ENCODE measurements at regions not wholly inside any gene's neighbourhood (a gene's known extent, or its start where the extent isn't known, plus 50 kb on each side); places are given as distances from the start of the nearest gene placed in this dataset.
"Not testable (repeated sequence)": the region's sequence is repeated elsewhere in the genome, so short reads cannot be mapped to it uniquely, and the experiment has no call there.

- DNase-seq (ENCODE audit: low read depth in 2 of 2), result no peak
Observed at GRCh38 chr5:67985686-67986387, 229.7 kb upstream of the PIK3R1 start.

DNA sequence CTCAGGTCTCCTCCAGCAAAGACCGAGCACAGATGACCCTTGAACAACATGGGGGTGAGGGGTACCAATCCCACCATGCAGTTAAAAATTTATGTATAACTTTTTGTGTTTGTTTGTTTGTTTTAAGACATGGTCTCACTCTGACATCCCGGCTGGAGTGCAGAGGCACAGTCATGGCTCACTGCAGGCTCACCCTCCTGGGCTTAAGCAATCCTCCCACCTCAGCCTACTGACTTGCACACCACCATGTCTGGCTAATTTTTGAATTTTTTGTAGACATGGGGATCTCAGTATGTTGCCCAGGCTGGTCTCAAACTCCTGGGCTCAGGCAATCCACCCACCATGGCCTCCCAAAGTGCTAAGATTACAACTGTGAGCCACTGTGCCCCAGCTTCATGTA, 231.0 kb upstream of the PIK3R1 start:
- DNase-seq (ENCODE audit: low read depth in 2 of 2), result no peak

DNA sequence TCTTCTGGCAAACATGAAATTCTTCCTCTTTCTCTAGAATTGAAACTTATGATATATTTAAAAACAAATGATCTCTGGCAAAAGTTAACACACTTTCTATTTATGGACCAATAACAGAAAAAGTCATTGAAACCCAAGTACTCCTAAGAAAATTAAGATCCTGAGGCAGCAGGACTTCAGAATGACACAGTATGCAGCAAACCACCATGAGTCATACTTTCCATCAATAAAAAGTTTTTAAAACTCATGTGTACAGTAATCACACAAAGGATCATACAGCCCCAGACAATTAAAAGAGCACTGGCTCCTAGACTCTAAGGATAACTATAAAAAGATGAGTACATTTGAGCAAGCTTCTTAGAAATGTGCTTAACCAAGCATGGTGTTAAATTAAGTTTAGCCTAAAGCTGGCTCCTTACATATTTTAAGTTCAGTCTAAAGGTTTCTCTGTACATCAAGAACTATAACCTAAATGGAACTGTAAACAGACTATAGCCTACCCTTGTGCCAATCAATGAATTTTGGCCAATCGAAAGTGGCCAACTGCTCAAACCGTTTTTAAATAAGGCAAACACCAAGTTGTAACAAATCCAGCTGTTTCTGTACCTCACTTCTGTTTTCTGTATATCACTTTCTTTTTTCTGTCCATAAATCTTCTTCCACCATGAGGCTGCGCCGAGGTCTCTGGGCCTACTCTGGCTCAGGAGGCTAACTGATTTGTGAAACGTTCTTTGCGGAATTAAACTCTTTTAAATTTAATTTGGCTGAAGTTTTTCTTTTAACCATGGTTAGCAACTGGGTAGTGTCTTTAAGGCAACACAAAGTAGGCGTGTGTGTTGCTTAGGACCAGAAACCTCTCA, 232.1 kb upstream of the PIK3R1 start:
- no peak for DNase-seq (ENCODE audit: low read depth in 2 of 2)

DNA sequence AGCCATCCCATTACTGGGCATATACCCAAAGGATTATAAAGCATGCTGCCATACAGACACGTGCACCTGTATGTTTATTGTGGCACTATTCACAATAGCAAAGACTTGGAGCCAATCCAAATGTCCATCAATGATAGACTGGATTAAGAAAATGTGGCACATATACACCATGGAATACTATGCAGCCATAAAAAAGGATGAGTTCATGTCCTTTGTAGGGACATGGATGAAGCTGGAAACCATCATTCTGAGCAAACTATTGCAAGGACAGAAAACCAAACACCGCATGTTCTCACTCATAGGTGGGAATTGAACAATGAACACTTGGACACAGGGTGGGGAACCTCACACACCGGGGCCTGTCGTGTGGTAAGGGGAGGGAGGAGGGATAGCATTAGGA, 233.4 kb upstream of the PIK3R1 start:
- not testable (repeated sequence) for DNase-seq (ENCODE audit: low read depth in 2 of 2)

DNA sequence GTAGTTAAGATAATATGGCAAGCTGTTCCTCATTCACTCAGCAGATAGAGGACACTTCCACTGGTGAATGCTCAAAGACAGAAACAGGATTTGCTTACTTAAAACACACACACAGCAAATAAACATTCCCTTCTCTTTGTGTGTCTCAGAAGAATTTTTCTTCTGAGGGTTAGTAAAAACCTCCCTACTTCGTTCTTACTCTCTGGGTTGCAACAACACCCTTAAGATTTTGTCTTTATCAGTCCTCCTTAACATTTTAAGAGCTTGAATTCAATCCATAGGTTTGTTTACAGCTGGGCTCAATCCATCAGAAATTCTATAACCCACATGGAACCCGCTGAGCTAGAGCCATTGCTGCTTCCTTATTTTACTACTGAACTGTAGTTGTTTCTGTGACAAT, 237.4 kb upstream of the PIK3R1 start:
- no peak for DNase-seq (ENCODE audit: low read depth in 2 of 2)

- no peak for DNase-seq (ENCODE audit: low read depth in 2 of 2)
Observed at GRCh38 chr5:67976891-67977601, 238.5 kb upstream of the PIK3R1 start.

GRCh38 chr5:67976181-67976580, 239.4 kb upstream of the PIK3R1 start:
- no peak for DNase-seq (ENCODE audit: low read depth in 2 of 2)

- DNase-seq (ENCODE audit: low read depth in 2 of 2), result no peak
Observed at GRCh38 chr5:67974471-67974870, 241.1 kb upstream of the PIK3R1 start.

DNA sequence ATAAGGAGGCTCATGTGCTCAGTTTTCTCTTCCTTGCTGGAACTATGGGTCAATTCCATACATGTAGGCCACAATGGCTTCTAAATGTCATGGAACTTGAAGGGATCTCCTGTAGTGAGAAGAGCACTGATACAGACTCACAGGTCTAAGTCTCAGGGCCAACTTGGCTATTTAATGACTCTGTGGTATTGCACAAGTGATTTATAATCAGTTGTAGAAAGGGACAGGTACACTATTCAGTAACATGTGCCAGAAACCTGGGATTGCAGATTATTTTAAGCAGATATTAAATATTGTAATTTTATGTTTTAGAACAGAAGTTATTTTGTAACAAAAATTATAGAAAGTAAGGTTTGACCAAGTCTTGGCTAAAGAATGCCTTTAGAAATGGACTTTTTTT, 241.5 kb upstream of the PIK3R1 start:
- no peak for DNase-seq (ENCODE audit: low read depth in 2 of 2)

DNA sequence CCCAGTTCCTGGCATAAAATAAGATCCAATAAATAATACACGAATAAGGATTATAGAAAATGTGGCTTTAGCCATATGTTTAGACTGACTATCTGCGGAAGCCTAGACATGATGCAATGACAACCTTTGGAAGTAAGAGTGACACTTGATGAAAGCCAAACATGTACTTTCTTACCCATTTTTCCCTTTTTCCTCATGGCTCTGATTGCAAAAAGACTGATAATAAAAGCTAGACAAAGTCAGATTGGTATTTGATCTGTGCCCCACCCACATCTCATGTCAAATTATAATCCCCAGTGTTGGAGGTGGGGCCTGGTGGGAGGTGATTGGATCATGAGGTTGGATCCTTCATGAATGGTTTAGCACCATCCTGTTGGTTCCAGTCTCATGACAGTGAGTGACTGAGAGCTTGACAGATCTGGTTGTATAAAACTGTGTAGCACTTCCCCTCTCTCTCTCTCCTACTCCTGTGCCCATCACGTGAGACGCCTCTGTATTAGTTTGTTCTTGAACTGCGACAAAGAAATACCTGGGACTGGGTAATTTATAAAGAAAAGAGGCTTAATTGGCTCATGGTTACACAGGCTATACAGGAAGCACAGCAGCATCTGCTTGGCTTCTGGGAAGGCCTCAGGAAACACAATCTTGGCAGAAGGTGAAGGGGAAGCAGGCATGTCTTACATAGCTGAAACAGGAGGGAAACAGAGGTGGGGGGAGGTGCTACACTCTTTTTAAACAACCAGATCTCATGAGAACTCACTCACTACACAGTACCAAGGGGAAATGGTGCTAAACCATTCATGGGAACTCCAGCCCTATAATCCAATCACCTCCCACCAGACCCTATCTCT, 243.4 kb upstream of the PIK3R1 start:
- no peak for DNase-seq (ENCODE audit: low read depth in 2 of 2)

GRCh38 chr5:67971223-67971830, 244.2 kb upstream of the PIK3R1 start:
- no peak for DNase-seq (ENCODE audit: low read depth in 2 of 2)

DNA sequence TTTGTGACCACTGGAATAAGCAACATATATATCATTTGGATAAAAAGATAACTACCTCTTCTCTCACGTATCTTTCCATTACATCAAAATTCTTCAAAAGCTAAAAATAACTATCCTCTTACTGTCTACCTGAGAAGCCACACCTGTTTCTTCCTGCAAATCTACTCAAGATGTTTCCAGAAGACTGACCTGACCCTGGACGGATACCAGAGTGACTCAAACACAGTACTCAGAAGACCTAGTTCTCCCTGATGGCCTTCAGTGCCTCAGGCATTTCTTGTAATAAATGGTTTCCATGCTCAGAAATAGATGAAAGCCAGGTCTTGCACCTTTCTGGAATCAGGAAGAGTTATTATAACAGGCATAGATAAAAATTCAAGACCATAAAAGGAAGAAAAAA, 245.9 kb upstream of the PIK3R1 start:
- DNase-seq (ENCODE audit: low read depth in 2 of 2), result no peak

DNA sequence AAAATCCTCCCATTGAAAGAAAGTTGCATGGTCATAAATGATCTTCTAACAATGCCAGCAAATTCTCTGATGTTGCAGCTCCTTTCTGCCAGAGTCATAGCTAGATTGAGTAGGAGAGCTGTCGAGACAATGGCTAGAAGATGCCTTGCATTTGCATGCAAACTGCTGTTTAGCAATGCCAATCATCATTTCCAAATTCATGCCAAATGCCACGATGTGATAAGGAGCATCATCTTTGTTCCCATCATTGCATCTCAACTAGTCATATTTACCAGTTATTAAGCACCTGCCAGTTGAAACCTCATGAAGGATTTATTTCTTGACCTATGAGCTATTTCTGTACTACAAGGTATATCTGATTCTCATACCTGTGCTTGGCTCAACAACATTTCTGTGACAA, 246.4 kb upstream of the PIK3R1 start:
- no peak for DNase-seq (ENCODE audit: low read depth in 2 of 2)

- DNase-seq (ENCODE audit: low read depth in 2 of 2), result no peak
Observed at GRCh38 chr5:67966712-67967111, 248.8 kb upstream of the PIK3R1 start.

GRCh38 chr5:67964619-67965018, 250.9 kb upstream of the PIK3R1 start:
- DNase-seq (ENCODE audit: low read depth in 2 of 2), result no peak

GRCh38 chr5:67963789-67964519, 251.6 kb upstream of the PIK3R1 start:
- DNase-seq (ENCODE audit: low read depth in 2 of 2), result no peak

GRCh38 chr5:67960939-67961338, 254.6 kb upstream of the PIK3R1 start:
- no peak for DNase-seq (ENCODE audit: low read depth in 2 of 2)

DNA sequence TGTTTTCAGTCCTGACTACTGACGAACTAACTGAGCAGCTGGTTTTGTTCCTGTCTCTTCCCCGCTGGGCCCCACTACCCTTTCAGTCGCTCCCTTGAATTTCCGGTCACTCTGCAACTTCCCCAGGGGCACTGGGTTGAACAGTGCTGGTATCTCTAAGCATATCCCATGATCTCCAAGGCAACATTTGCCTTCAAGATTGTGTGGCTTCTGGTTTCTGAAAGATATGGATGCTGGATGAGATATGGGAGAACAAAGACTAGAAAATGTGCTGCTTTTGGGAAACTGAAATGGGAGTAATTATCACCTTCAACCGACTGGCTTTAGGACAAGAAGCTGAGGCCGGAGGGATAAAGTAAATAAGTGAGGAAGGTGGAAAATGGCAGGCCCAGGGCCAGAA, 258.2 kb upstream of the PIK3R1 start:
- DNase-seq (ENCODE audit: low read depth in 2 of 2), result no peak

DNA sequence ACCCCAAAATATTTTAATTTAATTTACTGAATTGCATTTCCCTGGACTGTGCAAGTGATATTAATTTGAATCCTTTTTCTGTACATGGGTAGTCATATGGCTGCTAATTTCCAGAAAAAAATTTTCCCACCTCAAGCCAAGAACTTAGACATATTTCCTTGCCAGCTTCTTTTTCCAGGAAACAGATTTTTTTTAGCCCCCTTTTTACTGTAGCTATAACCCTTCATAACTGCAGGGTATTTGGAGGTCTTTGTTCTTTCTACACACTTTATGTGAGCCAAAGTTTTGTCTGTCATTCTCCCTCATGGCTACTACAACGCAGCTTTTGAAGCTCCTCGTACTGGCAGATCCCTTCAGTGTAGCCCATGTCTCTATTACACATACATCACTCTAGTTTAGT, 261.2 kb upstream of the PIK3R1 start:
- no peak for DNase-seq (ENCODE audit: low read depth in 2 of 2)

GRCh38 chr5:67942421-67942820, 273.1 kb upstream of the PIK3R1 start:
- DNase-seq (ENCODE audit: low read depth in 2 of 2), result no peak

Measured in stimulated activated CD8-positive, alpha-beta memory T cell treated with anti-CD3 and anti-CD28 coated beads, Interleukin-2, amount 100 ng/mL, for 48 hours (primary cell).